Epidermal melanocyte (primary cell): ENCODE measurements at regions not wholly inside any gene's neighbourhood (a gene's known extent, or its start where the extent isn't known, plus 50 kb on each side); places are given as distances from the start of the nearest gene placed in this dataset.
A peak's percentile ranks its signal among the peaks of the same experiment; 100 is the strongest.

ENCODE experiments used
- DNase-seq: peaks from one replicate; pipeline ENCODE4 v3.0.0; 2011; ENCODE audit warnings: low spot score; ENCODE audit not compliant: insufficient read length

GRCh38 chr17:34420254-34420766 is 57.3 kb upstream of the CCL1 start:
- DNase-seq: peak; percentile 73

GRCh38 chr17:34416116-34416515 is 53.1 kb upstream of the CCL1 start:
- no peak for DNase-seq

- DNase-seq: no peak
Observed at GRCh38 chr17:34414339-34414738, 51.3 kb upstream of the CCL1 start.

- DNase-seq: no peak
Observed at GRCh38 chr17:34413443-34414119, 50.5 kb upstream of the CCL1 start.

- no peak for DNase-seq
Observed at GRCh38 chr17:34412965-34413441, 50.0 kb upstream of the CCL1 start.
